GM23338 (cell line): ENCODE measurements at regions not wholly inside any gene's neighbourhood (a gene's known extent, or its start where the extent isn't known, plus 50 kb on each side); places are given as distances from the start of the nearest gene placed in this dataset.
"Not testable (repeated sequence)": the region's sequence is repeated elsewhere in the genome, so short reads cannot be mapped to it uniquely, and the experiment has no call there.

Experiments used
- ATAC-seq: fragments of 200-7000 bp; cut with Tn5 transposase; 3 replicates; pipeline ENCODE4 v1.9.1; 2020
- DNase-seq: peaks from one replicate; pipeline ENCODE4 v3.0.0-alpha.2; 2015; ENCODE audit warnings: low spot score
- H2AFZ ChIP-seq: fragments of 200-600 bp; sonication (generic); 2 replicates; pipeline ENCODE4 v1.8.0; 2016; ENCODE audit warnings: antibody characterized with exemption, mild to moderate bottlenecking, moderate library complexity
- H3F3A ChIP-seq: fragments of 200-600 bp; sonication (generic); replicated peaks from 2 replicates; pipeline ENCODE4 v1.8.0; 2017; ENCODE audit warnings: antibody characterized with exemption, mixed run types, low read depth
- H3K27ac ChIP-seq: fragments of 200-600 bp; sonication (generic); 2 replicates; pipeline ENCODE4 v1.6.1; 2016; ENCODE audit warnings: low read depth
- H3K27me3 ChIP-seq: fragments of 200-600 bp; sonication (generic); 2 replicates; pipeline ENCODE4 v1.8.0; 2016; ENCODE audit warnings: mild to moderate bottlenecking, mixed run types, moderate library complexity; ENCODE audit not compliant: insufficient read depth
- H3K36me3 ChIP-seq: fragments of 200-600 bp; sonication (generic); 2 replicates; pipeline ENCODE4 v1.8.0; 2016; ENCODE audit warnings: mild to moderate bottlenecking; ENCODE audit not compliant: insufficient read depth
- H3K4me1 ChIP-seq: fragments of 200-600 bp; sonication (generic); 2 replicates; pipeline ENCODE4 v1.8.0; 2016; ENCODE audit warnings: mild to moderate bottlenecking, moderate library complexity; ENCODE audit not compliant: insufficient read depth
- H3K4me2 ChIP-seq: fragments of 200-600 bp; sonication (generic); 2 replicates; pipeline ENCODE4 v1.7.1; 2017; ENCODE audit warnings: mixed run types
- H3K4me3 ChIP-seq: fragments of 200-600 bp; sonication (generic); 2 replicates; pipeline ENCODE4 v1.6.1; 2016; ENCODE audit warnings: mixed run types
- H3K79me2 ChIP-seq: fragments of 200-600 bp; sonication (generic); replicated peaks from 2 replicates; pipeline ENCODE4 v1.8.0; 2017; ENCODE audit warnings: mild to moderate bottlenecking; ENCODE audit not compliant: insufficient read depth
- H3K9me2 ChIP-seq: fragments of 200-600 bp; sonication (generic); 2 replicates; pipeline ENCODE4 v1.8.0; 2017; ENCODE audit not compliant: insufficient read depth
- H4K20me1 ChIP-seq: fragments of 200-600 bp; sonication (generic); replicated peaks from 2 replicates; pipeline ENCODE4 v1.8.0; 2017; ENCODE audit warnings: mild to moderate bottlenecking; ENCODE audit not compliant: insufficient read depth
- H3K27ac Mint-ChIP-seq: 2 replicates; pipeline ENCODE4 v1.8.0; 2020; ENCODE audit warnings: inconsistent platforms, mild to moderate bottlenecking, moderate library complexity, mixed read lengths
- H3K27me3 Mint-ChIP-seq: 3 replicates; pipeline ENCODE4 v1.8.0; 2022; ENCODE audit warnings: low read depth, mild to moderate bottlenecking, moderate library complexity, mixed read lengths, inconsistent platforms; ENCODE audit not compliant: insufficient read depth, poor library complexity
- H3K36me3 Mint-ChIP-seq: 3 replicates; pipeline ENCODE4 v1.8.0; 2021; ENCODE audit warnings: low read depth, mild to moderate bottlenecking, inconsistent platforms, moderate library complexity, mixed read lengths
- H3K4me1 Mint-ChIP-seq: 3 replicates; pipeline ENCODE4 v1.8.0; 2020; ENCODE audit warnings: mild to moderate bottlenecking, inconsistent platforms, mixed read lengths
- H3K4me3 Mint-ChIP-seq: 3 replicates; pipeline ENCODE4 v1.8.0; 2021; ENCODE audit warnings: moderate library complexity, mild to moderate bottlenecking, inconsistent platforms, mixed read lengths
- H3K9me3 Mint-ChIP-seq: 3 replicates; pipeline ENCODE4 v1.8.0; 2020; ENCODE audit warnings: moderate library complexity, mild to moderate bottlenecking, inconsistent platforms, mixed read lengths
- EZH2 ChIP-seq: fragments of 200-600 bp; sonication (generic); IDR thresholded peaks from one replicate; pipeline ENCODE4 v1.8.0; 2017; ENCODE audit warnings: antibody characterized with exemption, mild to moderate bottlenecking, low read depth; ENCODE audit not compliant: unreplicated experiment
- EZH2phosphoT487 ChIP-seq: fragments of 200-600 bp; sonication (generic); IDR thresholded peaks from one replicate; pipeline ENCODE4 v1.8.1; 2018; ENCODE audit warnings: antibody characterized with exemption; ENCODE audit not compliant: unreplicated experiment
- JUNB ChIP-seq: IDR thresholded peaks from one replicate; pipeline ENCODE4 v1.6.1; 2016; ENCODE audit warnings: antibody characterized with exemption; ENCODE audit not compliant: unreplicated experiment
- NANOG ChIP-seq: IDR thresholded peaks from 2 replicates; pipeline ENCODE4 v1.6.1; 2016; ENCODE audit warnings: antibody characterized with exemption, borderline replicate concordance
- POLR2AphosphoS5 ChIP-seq: IDR thresholded peaks from 2 replicates; pipeline ENCODE4 v1.6.1; 2016; ENCODE audit warnings: antibody characterized with exemption, low read depth
- STAT1 ChIP-seq: IDR thresholded peaks from one replicate; pipeline ENCODE4 v1.6.1; 2016; ENCODE audit warnings: antibody characterized with exemption; ENCODE audit not compliant: unreplicated experiment
- ZNF114 ChIP-seq: fragments of 250-450 bp; sonication (Bioruptor Pico); IDR thresholded peaks from 2 replicates; pipeline ENCODE4 v1.5.0; 2020; ENCODE audit warnings: mild to moderate bottlenecking, moderate library complexity
- ZNF331 ChIP-seq: fragments of 250-450 bp; sonication (Bioruptor Pico); IDR thresholded peaks from 2 replicates; pipeline ENCODE4 v1.5.0; 2020; ENCODE audit warnings: low read depth, mild to moderate bottlenecking, moderate library complexity
- TF ChIP-seq, protein P1 (sequence below): IDR thresholded peaks from one replicate; pipeline ENCODE4 v1.6.1; 2018; ENCODE audit warnings: antibody characterized with exemption; ENCODE audit not compliant: unreplicated experiment

DNA sequence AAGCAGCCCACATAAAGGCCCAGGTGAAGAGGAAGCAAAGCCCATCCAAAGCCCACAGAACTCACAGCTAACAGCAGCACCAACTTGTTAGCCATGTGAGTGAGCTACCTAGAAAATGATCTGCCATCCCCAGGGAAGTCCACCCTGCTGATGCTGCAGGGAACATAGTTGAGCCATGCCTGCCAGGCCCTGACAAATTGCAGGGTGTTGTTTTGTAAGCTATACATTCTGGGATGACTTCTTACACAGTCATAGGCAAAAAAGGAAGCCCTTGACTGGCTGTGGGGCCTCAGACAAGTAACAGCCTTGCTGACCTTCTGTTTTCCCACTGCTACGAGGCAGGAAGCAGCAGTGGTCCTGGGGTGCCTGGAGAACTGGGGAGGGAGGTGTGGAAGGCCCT lies 262.7 kb downstream of the MATN1 start:
- no peak overlapping the region for H3K27ac ChIP-seq
- no peak overlapping the region for H3K27ac Mint-ChIP-seq
- TF ChIP-seq EZH2phosphoT487 = no peak
- no peak for TF ChIP-seq JUNB
- no peak for TF ChIP-seq EZH2
- TF ChIP-seq, protein P1, sequence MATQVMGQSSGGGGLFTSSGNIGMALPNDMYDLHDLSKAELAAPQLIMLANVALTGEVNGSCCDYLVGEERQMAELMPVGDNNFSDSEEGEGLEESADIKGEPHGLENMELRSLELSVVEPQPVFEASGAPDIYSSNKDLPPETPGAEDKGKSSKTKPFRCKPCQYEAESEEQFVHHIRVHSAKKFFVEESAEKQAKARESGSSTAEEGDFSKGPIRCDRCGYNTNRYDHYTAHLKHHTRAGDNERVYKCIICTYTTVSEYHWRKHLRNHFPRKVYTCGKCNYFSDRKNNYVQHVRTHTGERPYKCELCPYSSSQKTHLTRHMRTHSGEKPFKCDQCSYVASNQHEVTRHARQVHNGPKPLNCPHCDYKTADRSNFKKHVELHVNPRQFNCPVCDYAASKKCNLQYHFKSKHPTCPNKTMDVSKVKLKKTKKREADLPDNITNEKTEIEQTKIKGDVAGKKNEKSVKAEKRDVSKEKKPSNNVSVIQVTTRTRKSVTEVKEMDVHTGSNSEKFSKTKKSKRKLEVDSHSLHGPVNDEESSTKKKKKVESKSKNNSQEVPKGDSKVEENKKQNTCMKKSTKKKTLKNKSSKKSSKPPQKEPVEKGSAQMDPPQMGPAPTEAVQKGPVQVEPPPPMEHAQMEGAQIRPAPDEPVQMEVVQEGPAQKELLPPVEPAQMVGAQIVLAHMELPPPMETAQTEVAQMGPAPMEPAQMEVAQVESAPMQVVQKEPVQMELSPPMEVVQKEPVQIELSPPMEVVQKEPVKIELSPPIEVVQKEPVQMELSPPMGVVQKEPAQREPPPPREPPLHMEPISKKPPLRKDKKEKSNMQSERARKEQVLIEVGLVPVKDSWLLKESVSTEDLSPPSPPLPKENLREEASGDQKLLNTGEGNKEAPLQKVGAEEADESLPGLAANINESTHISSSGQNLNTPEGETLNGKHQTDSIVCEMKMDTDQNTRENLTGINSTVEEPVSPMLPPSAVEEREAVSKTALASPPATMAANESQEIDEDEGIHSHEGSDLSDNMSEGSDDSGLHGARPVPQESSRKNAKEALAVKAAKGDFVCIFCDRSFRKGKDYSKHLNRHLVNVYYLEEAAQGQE = no peak
- no peak for TF ChIP-seq NANOG
- no peak for TF ChIP-seq ZNF331 (CRISPR knock-in tag)
- TF ChIP-seq STAT1 = no peak
- no peak for TF ChIP-seq POLR2AphosphoS5
- no peak for TF ChIP-seq ZNF114 (CRISPR knock-in tag)
- peaks cover 10% of the 10 kb centered on the region; the same call in 2 of the 3 replicates for H3K36me3 Mint-ChIP-seq
- no peak overlapping the region for H3K4me3 ChIP-seq
- H3K9me3 Mint-ChIP-seq = peaks cover 63% of the 10 kb centered on the region
- H3K4me1 ChIP-seq = no peaks in the 10 kb centered on the region
- H2AFZ ChIP-seq = no peak overlapping the region
- H4K20me1 ChIP-seq = no peaks in the 10 kb centered on the region
- H3K4me3 Mint-ChIP-seq = no peak overlapping the region
- H3K9me2 ChIP-seq = 0 out of 2 replicates have a peak, but pooled peaks cover 10% of the 10 kb centered on the region
- DNase-seq = no peak
- no peaks in the 10 kb centered on the region for H3K27me3 ChIP-seq
- no peaks in the 10 kb centered on the region for H3K4me1 Mint-ChIP-seq
- H3K36me3 ChIP-seq = no peaks in the 10 kb centered on the region
- no peaks in the 10 kb centered on the region for H3F3A ChIP-seq
- no peak overlapping the region for H3K4me2 ChIP-seq
- ATAC-seq = no peak
- no peaks in the 10 kb centered on the region for H3K79me2 ChIP-seq
- H3K27me3 Mint-ChIP-seq = peaks cover 2% of the 10 kb centered on the region

- ATAC-seq, H3F3A ChIP-seq, H3K27me3 Mint-ChIP-seq, H3K36me3 ChIP-seq, H3K9me2 ChIP-seq, H3K4me1 Mint-ChIP-seq, H3K4me3 Mint-ChIP-seq, H2AFZ ChIP-seq, H3K27ac Mint-ChIP-seq, H3K4me2 ChIP-seq, H3K27me3 ChIP-seq, H3K27ac ChIP-seq, H4K20me1 ChIP-seq, H3K4me3 ChIP-seq, DNase-seq, H3K4me1 ChIP-seq, H3K79me2 ChIP-seq: not testable (repeated sequence)
- Mint-ChIP-seq H3K36me3 (peaks cover 10% of the 10 kb centered on the region; the same call in 2 of the 3 replicates), H3K9me3 (peaks cover 61% of the 10 kb centered on the region)
Measured at GRCh38 chr1:30458730-30459485, 264.5 kb downstream of the MATN1 start.
